GF-D8 (cell line): ENCODE measurements at regions not wholly inside any gene's neighbourhood (a gene's known extent, or its start where the extent isn't known, plus 50 kb on each side); places are given as distances from the start of the nearest gene placed in this dataset.

Source experiments
- DNase-seq: peaks from one replicate; lab custom pipeline; 2025; lab: John Stamatoyannopoulos, UW

GRCh38 chr7:84817016-84817415, 369.8 kb downstream of the SEMA3D start:
- DNase-seq: no peak

GRCh38 chr7:84813376-84813775, 373.5 kb downstream of the SEMA3D start:
- DNase-seq: no peak

- no peak for DNase-seq
Observed at GRCh38 chr7:84812021-84812420, 374.8 kb downstream of the SEMA3D start.

- DNase-seq: no peak
Observed at GRCh38 chr7:84811362-84811761, 375.5 kb downstream of the SEMA3D start.

- DNase-seq: no peak
Observed at GRCh38 chr7:84809877-84810276, 377.0 kb downstream of the SEMA3D start.

- no peak for DNase-seq
Observed at GRCh38 chr7:84803979-84804378, 382.9 kb downstream of the SEMA3D start.

GRCh38 chr7:84801396-84801795, 385.5 kb downstream of the SEMA3D start:
- DNase-seq: no peak

GRCh38 chr7:84800846-84801245, 386.0 kb downstream of the SEMA3D start:
- no peak for DNase-seq

- no peak for DNase-seq
Observed at GRCh38 chr7:84799106-84799505, 387.8 kb downstream of the SEMA3D start.

- DNase-seq: no peak
Observed at GRCh38 chr7:84792231-84792893, 394.5 kb downstream of the SEMA3D start.

- no peak for DNase-seq
Observed at GRCh38 chr7:84790882-84791281, 396.0 kb downstream of the SEMA3D start.

GRCh38 chr7:84786073-84786472, 400.8 kb downstream of the SEMA3D start:
- DNase-seq: no peak

- no peak for DNase-seq
Observed at GRCh38 chr7:84784450-84784849, 402.4 kb downstream of the SEMA3D start.

- DNase-seq: no peak
Observed at GRCh38 chr7:84783141-84783778, 403.6 kb downstream of the SEMA3D start.

GRCh38 chr7:84781838-84782237, 405.0 kb downstream of the SEMA3D start:
- DNase-seq: no peak

GRCh38 chr7:84780158-84781124, 406.4 kb downstream of the SEMA3D start:
- no peak for DNase-seq

GRCh38 chr7:84757761-84758160, 429.1 kb downstream of the SEMA3D start:
- DNase-seq: no peak

GRCh38 chr7:84746353-84746752, 440.5 kb downstream of the SEMA3D start:
- no peak for DNase-seq

GRCh38 chr7:84744385-84744784, 442.5 kb downstream of the SEMA3D start:
- DNase-seq: no peak

GRCh38 chr7:84738583-84739150, 448.2 kb downstream of the SEMA3D start:
- no peak for DNase-seq

GRCh38 chr7:84735677-84736076, 451.2 kb downstream of the SEMA3D start:
- no peak for DNase-seq

- DNase-seq: no peak
Observed at GRCh38 chr7:84735011-84735410, 451.8 kb downstream of the SEMA3D start.
